Endothelial cell of umbilical vein (primary cell): ENCODE measurements at regions not wholly inside any gene's neighbourhood (a gene's known extent, or its start where the extent isn't known, plus 50 kb on each side); places are given as distances from the start of the nearest gene placed in this dataset.

Experiments
- BruUV-seq: library from RNA; stranded (reverse); fragments of 400-500 nt; replicated peaks from 2 replicates; lab custom pipeline; 2021; lab: Mats Ljungman, UMichigan
- CTCF ChIA-PET: fragments of 300-600, 350-600 bp; sonication (Branson Sonifier 250); formaldehyde crosslinking; loops from one replicate; lab custom pipeline; 2021; ENCODE audit warnings: antibody characterized with exemption, inconsistent platforms; lab: Charles Lee
- POLR2A ChIA-PET: fragments of 300-600, 350-600 bp; sonication (Branson Sonifier 250); formaldehyde crosslinking; loops from one replicate; lab custom pipeline; 2021; ENCODE audit warnings: antibody characterized with exemption, inconsistent platforms; lab: Charles Lee
- DNase-seq: peaks from one replicate; pipeline ENCODE4 v3.0.0-alpha.2; 2011; ENCODE audit warnings: low read depth, low spot score
- FAIRE-seq: peaks from 2 replicates; lab custom pipeline; 2011; peaks lifted over from hg19 to GRCh38; lab: Jason Lieb, UNC
- H2AFZ ChIP-seq: 2 replicates; pipeline ENCODE4 v1.6.0; 2012; ENCODE audit warnings: low read depth, low read length, control low read depth, inconsistent platforms
- H3K27ac ChIP-seq: 2 replicates; pipeline ENCODE4 v1.5.1; 2011; ENCODE audit warnings: low read depth, mild to moderate bottlenecking, control low read depth, low read length, moderate library complexity; ENCODE audit not compliant: insufficient read depth
- H3K27me3 ChIP-seq, 2 experiments: 2 replicates each; pipeline versions ENCODE4 v1.6.0 to v1.6.1; 2011; ENCODE audit warnings: low read length in 2 of 2, mixed read lengths in 1 of 2; ENCODE audit not compliant: control insufficient read depth in 2 of 2, insufficient read depth in 2 of 2
- H3K36me3 ChIP-seq, 2 experiments: 2 replicates in 1 of 2; 3 replicates in 1 of 2; pipeline ENCODE4 v1.5.1; 2011; ENCODE audit warnings: low read length in 2 of 2, mild to moderate bottlenecking in 1 of 2, moderate library complexity in 1 of 2; ENCODE audit not compliant: control insufficient read depth in 2 of 2, insufficient read depth in 2 of 2; ENCODE audit errors: extremely low read depth in 1 of 2
- H3K4me1 ChIP-seq: 3 replicates; pipeline ENCODE4 v1.5.1; 2011; ENCODE audit warnings: mild to moderate bottlenecking, low read length; ENCODE audit not compliant: control insufficient read depth, insufficient read depth; ENCODE audit errors: extremely low read depth
- H3K4me2 ChIP-seq: 2 replicates; pipeline ENCODE4 v1.6.1; 2011; ENCODE audit warnings: low read length, control low read depth, mixed read lengths; ENCODE audit not compliant: insufficient read depth
- H3K4me3 ChIP-seq, 3 experiments: fragments of 200-600 bp in 1 of 3; sonication (generic), shearing (Covaris generic) in 1 of 3; replicated peaks in 1 of 3; 2 replicates each; pipeline ENCODE4 v1.5.1; 2011 to 2016; ENCODE audit warnings: control low read depth in 3 of 3, low read length in 3 of 3, mild to moderate bottlenecking in 2 of 3, inconsistent platforms in 1 of 3, low read depth in 1 of 3, moderate library complexity in 1 of 3; ENCODE audit not compliant: insufficient read depth in 1 of 3
- H3K79me2 ChIP-seq: 2 replicates; pipeline ENCODE4 v1.6.0; 2012; ENCODE audit warnings: low read length, inconsistent platforms; ENCODE audit not compliant: control insufficient read depth, insufficient read depth
- H3K9ac ChIP-seq: replicated peaks from 2 replicates; pipeline ENCODE3; 2011; ENCODE audit warnings: low read length, control low read depth; ENCODE audit not compliant: insufficient read depth; ENCODE audit errors: extremely low read depth
- H3K9me1 ChIP-seq: replicated peaks from 3 replicates; pipeline ENCODE4 v1.6.0; 2011; ENCODE audit warnings: mild to moderate bottlenecking, low read length; ENCODE audit not compliant: control insufficient read depth, insufficient read depth; ENCODE audit errors: extremely low read depth
- H3K9me3 ChIP-seq: replicated peaks from 2 replicates; pipeline ENCODE4 v1.5.1; 2012; ENCODE audit warnings: low read length, inconsistent platforms; ENCODE audit not compliant: control insufficient read depth, insufficient read depth
- H4K20me1 ChIP-seq: replicated peaks from 2 replicates; pipeline ENCODE3; 2011; ENCODE audit warnings: mild to moderate bottlenecking, low read length; ENCODE audit not compliant: control insufficient read depth, insufficient read depth; ENCODE audit errors: extremely low read depth
- FOS ChIP-seq: IDR thresholded peaks from 2 replicates; pipeline ENCODE4 v1.6.1; 2011; ENCODE audit warnings: mild to moderate bottlenecking, low read length, moderate library complexity, borderline replicate concordance; ENCODE audit not compliant: insufficient read depth
- GATA2 ChIP-seq: IDR thresholded peaks from 2 replicates; pipeline ENCODE4 v1.7.0; 2011; ENCODE audit warnings: low read depth, mild to moderate bottlenecking, moderate library complexity, mixed read lengths, low read length; ENCODE audit not compliant: insufficient read length, insufficient read depth
- JUN ChIP-seq: IDR thresholded peaks from 2 replicates; pipeline ENCODE4 v1.6.1; 2011; ENCODE audit warnings: borderline replicate concordance, low read depth; ENCODE audit not compliant: insufficient read length, insufficient read depth
- MYC ChIP-seq: IDR thresholded peaks from one replicate; pipeline ENCODE4 v1.6.1; 2011; ENCODE audit warnings: mild to moderate bottlenecking, low read depth, low read length
- POLR2A ChIP-seq: IDR thresholded peaks from 2 replicates; pipeline ENCODE4 v1.6.1; 2012; ENCODE audit warnings: low read depth, mild to moderate bottlenecking, control low read depth, low read length
- POLR2AphosphoS5 ChIP-seq: IDR thresholded peaks from 2 replicates; pipeline ENCODE4 v1.6.1; 2012; ENCODE audit warnings: low read depth, mild to moderate bottlenecking, control low read depth, low read length, moderate library complexity; ENCODE audit not compliant: insufficient read depth
- dilution Hi-C: fragments of 300-500 bp; cut with MboI; formaldehyde crosslinking; loops from one replicate; pipeline ENCODE4 v1.15.0; 2019; ENCODE audit warnings: low sequenced_read_pairs; ENCODE audit not compliant: extremely low pct_ligation_motif_present
- intact Hi-C: fragments of 100-400 bp; cut with micrococcal nuclease; formaldehyde crosslinking; loops from one replicate; pipeline ENCODE4 v1.10.0; 2022
- TF ChIP-seq, protein P1 (sequence below), 2 donors: IDR thresholded peaks; 1 replicate in 1 of 2; 2 replicates in 1 of 2; pipeline ENCODE4 v1.5.1; 2011; ENCODE audit warnings: low read length in 2 of 2, mild to moderate bottlenecking in 2 of 2, moderate library complexity in 2 of 2, control low read depth in 1 of 2, inconsistent platforms in 1 of 2, low read depth in 1 of 2; ENCODE audit not compliant: insufficient read depth in 1 of 2; ENCODE audit errors: extremely low read depth in 1 of 2
- TF ChIP-seq, protein P2 (sequence below): IDR thresholded peaks from 2 replicates; pipeline ENCODE4 v1.6.1; 2011; ENCODE audit not compliant: insufficient read depth, insufficient read length

DNA sequence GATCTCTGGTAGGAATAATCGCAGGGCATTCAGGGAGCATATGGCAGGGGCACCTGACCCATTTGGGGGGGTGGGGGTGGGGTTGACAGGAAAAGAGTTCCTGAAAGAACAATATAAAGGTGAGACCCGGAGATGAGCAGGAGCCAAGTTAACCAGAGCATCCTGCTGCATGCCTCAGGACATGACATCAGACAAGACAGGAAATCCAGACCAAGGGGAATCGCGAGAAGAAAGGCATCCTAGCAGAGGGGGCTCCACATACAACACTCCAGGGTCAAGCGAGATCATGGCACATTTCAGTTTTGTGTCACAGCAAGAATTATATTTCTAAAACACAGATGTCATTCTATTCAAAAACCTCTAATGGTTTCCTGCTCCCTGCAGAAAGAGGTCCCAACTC, 393.1 kb downstream of the COG6 start:
- intact Hi-C loops (no loop called here), dilution Hi-C loops (no loop called here)
- no TSS peak for BruUV-seq
- Histone ChIP-seq H3K79me2 (no peaks in the 10 kb centered on the region), H4K20me1 (no peaks in the 10 kb centered on the region), H3K27me3 (no peaks in the 10 kb centered on the region), H3K9me3 (no peaks in the 10 kb centered on the region), H2AFZ (no peak overlapping the region), H3K27ac (no peak overlapping the region), H3K4me3 (no peak overlapping the region), H3K9me1 (no peaks in the 10 kb centered on the region), H3K9ac (no peak overlapping the region), H3K36me3 (no peaks in the 10 kb centered on the region), H3K4me2 (no peak overlapping the region), H3K4me1 (no peaks in the 10 kb centered on the region)
- ChIA-PET POLR2A (no interaction called here), CTCF (no interaction called here)
- TF ChIP-seq FOS (no peak), GATA2 (peak; percentile 18), POLR2A (no peak), POLR2AphosphoS5 (no peak), JUN (no peak), MYC (no peak)
- TF ChIP-seq, protein P1, sequence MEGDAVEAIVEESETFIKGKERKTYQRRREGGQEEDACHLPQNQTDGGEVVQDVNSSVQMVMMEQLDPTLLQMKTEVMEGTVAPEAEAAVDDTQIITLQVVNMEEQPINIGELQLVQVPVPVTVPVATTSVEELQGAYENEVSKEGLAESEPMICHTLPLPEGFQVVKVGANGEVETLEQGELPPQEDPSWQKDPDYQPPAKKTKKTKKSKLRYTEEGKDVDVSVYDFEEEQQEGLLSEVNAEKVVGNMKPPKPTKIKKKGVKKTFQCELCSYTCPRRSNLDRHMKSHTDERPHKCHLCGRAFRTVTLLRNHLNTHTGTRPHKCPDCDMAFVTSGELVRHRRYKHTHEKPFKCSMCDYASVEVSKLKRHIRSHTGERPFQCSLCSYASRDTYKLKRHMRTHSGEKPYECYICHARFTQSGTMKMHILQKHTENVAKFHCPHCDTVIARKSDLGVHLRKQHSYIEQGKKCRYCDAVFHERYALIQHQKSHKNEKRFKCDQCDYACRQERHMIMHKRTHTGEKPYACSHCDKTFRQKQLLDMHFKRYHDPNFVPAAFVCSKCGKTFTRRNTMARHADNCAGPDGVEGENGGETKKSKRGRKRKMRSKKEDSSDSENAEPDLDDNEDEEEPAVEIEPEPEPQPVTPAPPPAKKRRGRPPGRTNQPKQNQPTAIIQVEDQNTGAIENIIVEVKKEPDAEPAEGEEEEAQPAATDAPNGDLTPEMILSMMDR (IDR thresholded peaks at IDR 0.05; ENCODE audit: extremely low read depth in 1 of 2, insufficient read depth in 1 of 2, low read depth in 1 of 2, low read length in 2 of 2) = no peak
- TF ChIP-seq, protein P2, sequence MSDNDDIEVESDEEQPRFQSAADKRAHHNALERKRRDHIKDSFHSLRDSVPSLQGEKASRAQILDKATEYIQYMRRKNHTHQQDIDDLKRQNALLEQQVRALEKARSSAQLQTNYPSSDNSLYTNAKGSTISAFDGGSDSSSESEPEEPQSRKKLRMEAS = no peak
- FAIRE-seq = no peak
- no peak for DNase-seq
